Breast epithelium (tissue), 3 donors: ENCODE measurements at regions not wholly inside any gene's neighbourhood (a gene's known extent, or its start where the extent isn't known, plus 50 kb on each side); places are given as distances from the start of the nearest gene placed in this dataset.

ENCODE experiments used
- CTCF ChIP-seq, 3 donors: fragments of 450-650 bp; IDR thresholded peaks; one replicate each; pipeline ENCODE4 v1.5.1; 2016 to 2017; ENCODE audit warnings: antibody characterized with exemption in 3 of 3, mild to moderate bottlenecking in 3 of 3, moderate library complexity in 3 of 3
- POLR2A ChIP-seq: fragments of 450-650 bp; IDR thresholded peaks from one replicate; pipeline ENCODE4 v1.6.1; 2016; ENCODE audit warnings: antibody characterized with exemption, mild to moderate bottlenecking, moderate library complexity
- POLR2AphosphoS5 ChIP-seq, 3 donors: sonication (generic); formaldehyde crosslinking; IDR thresholded peaks; one replicate each; pipeline ENCODE4 v1.6.1; 2017; ENCODE audit warnings: antibody characterized with exemption in 3 of 3

- TF ChIP-seq CTCF (IDR thresholded peaks at IDR 0.05) = no peak
- TF ChIP-seq POLR2A = no peak
- no peak for TF ChIP-seq POLR2AphosphoS5 (IDR thresholded peaks at IDR 0.05)
These were observed 306.2 kb downstream of the CCSER2 start for GRCh38 chr10:84634636-84635035.
